ENCODE measurements at regions not wholly inside any gene's neighbourhood (a gene's known extent, or its start where the extent isn't known, plus 50 kb on each side); places are given as distances from the start of the nearest gene placed in this dataset.
"Not testable (repeated sequence)": the region's sequence is repeated elsewhere in the genome, so short reads cannot be mapped to it uniquely, and the experiment has no call there.

- CTCF ChIA-PET; DNase-seq (ENCODE audit: low read depth, low spot score); H3K9me3 ChIP-seq (ENCODE audit: control insufficient read depth, insufficient read depth, low read depth, low read length); H3K36me3 ChIP-seq (ENCODE audit: control insufficient read depth, insufficient read depth, low read length); POLR2A ChIA-PET; H3K27ac ChIP-seq (ENCODE audit: low read length); H3K4me1 ChIP-seq (ENCODE audit: control insufficient read depth, insufficient read depth, low read length); in situ Hi-C loops (cut with HindIII; ENCODE audit: low pct_unique_long_range_greater_than_20kb, low sequenced_read_pairs); BruUV-seq (replicated peaks); intact Hi-C loops (cut with micrococcal nuclease; ENCODE audit: unreplicated experiment); H3K27me3 ChIP-seq (ENCODE audit: control insufficient read depth, insufficient read depth, low read length); ATAC-seq; H3K4me3 ChIP-seq (ENCODE audit: low read depth in 2 of 2, low read length in 2 of 2): not testable (repeated sequence)
Measured at GRCh38 chr6:57877729-57878128, 560.3 kb downstream of the PRIM2 start.

GRCh38 chr6:57878792-57879191 is 561.4 kb downstream of the PRIM2 start:
- DNase-seq (ENCODE audit: low read depth, low spot score); in situ Hi-C loops (cut with HindIII; ENCODE audit: low pct_unique_long_range_greater_than_20kb, low sequenced_read_pairs); ATAC-seq; BruUV-seq (replicated peaks); H3K27me3 ChIP-seq (ENCODE audit: control insufficient read depth, insufficient read depth, low read length); H3K4me1 ChIP-seq (ENCODE audit: control insufficient read depth, insufficient read depth, low read length); intact Hi-C loops (cut with micrococcal nuclease; ENCODE audit: unreplicated experiment); H3K4me3 ChIP-seq (ENCODE audit: low read depth in 2 of 2, low read length in 2 of 2); H3K36me3 ChIP-seq (ENCODE audit: control insufficient read depth, insufficient read depth, low read length); H3K9me3 ChIP-seq (ENCODE audit: control insufficient read depth, insufficient read depth, low read depth, low read length); H3K27ac ChIP-seq (ENCODE audit: low read length); POLR2A ChIA-PET; CTCF ChIA-PET: not testable (repeated sequence)

GRCh38 chr6:57898850-57899249 is 581.4 kb downstream of the PRIM2 start:
- H3K27me3 ChIP-seq (ENCODE audit: control insufficient read depth, insufficient read depth, low read length); ATAC-seq; DNase-seq (ENCODE audit: low read depth, low spot score); H3K4me3 ChIP-seq (ENCODE audit: low read depth in 2 of 2, low read length in 2 of 2); H3K4me1 ChIP-seq (ENCODE audit: control insufficient read depth, insufficient read depth, low read length); intact Hi-C loops (cut with micrococcal nuclease; ENCODE audit: unreplicated experiment); BruUV-seq (replicated peaks); CTCF ChIA-PET; H3K9me3 ChIP-seq (ENCODE audit: control insufficient read depth, insufficient read depth, low read depth, low read length); in situ Hi-C loops (cut with HindIII; ENCODE audit: low pct_unique_long_range_greater_than_20kb, low sequenced_read_pairs); POLR2A ChIA-PET; H3K36me3 ChIP-seq (ENCODE audit: control insufficient read depth, insufficient read depth, low read length); H3K27ac ChIP-seq (ENCODE audit: low read length): not testable (repeated sequence)

- H3K4me1 ChIP-seq (ENCODE audit: control insufficient read depth, insufficient read depth, low read length); H3K27ac ChIP-seq (ENCODE audit: low read length); in situ Hi-C loops (cut with HindIII; ENCODE audit: low pct_unique_long_range_greater_than_20kb, low sequenced_read_pairs); H3K9me3 ChIP-seq (ENCODE audit: control insufficient read depth, insufficient read depth, low read depth, low read length); CTCF ChIA-PET; BruUV-seq (replicated peaks); H3K27me3 ChIP-seq (ENCODE audit: control insufficient read depth, insufficient read depth, low read length); H3K4me3 ChIP-seq (ENCODE audit: low read depth in 2 of 2, low read length in 2 of 2); intact Hi-C loops (cut with micrococcal nuclease; ENCODE audit: unreplicated experiment); ATAC-seq; H3K36me3 ChIP-seq (ENCODE audit: control insufficient read depth, insufficient read depth, low read length); DNase-seq (ENCODE audit: low read depth, low spot score); POLR2A ChIA-PET: not testable (repeated sequence)
Measured at GRCh38 chr6:57900687-57901399, 583.4 kb downstream of the PRIM2 start.

GRCh38 chr6:57901445-57901844 is 584.0 kb downstream of the PRIM2 start:
- DNase-seq (ENCODE audit: low read depth, low spot score); in situ Hi-C loops (cut with HindIII; ENCODE audit: low pct_unique_long_range_greater_than_20kb, low sequenced_read_pairs); ATAC-seq; POLR2A ChIA-PET; BruUV-seq (replicated peaks); H3K4me3 ChIP-seq (ENCODE audit: low read depth in 2 of 2, low read length in 2 of 2); H3K27me3 ChIP-seq (ENCODE audit: control insufficient read depth, insufficient read depth, low read length); H3K9me3 ChIP-seq (ENCODE audit: control insufficient read depth, insufficient read depth, low read depth, low read length); H3K27ac ChIP-seq (ENCODE audit: low read length); H3K36me3 ChIP-seq (ENCODE audit: control insufficient read depth, insufficient read depth, low read length); intact Hi-C loops (cut with micrococcal nuclease; ENCODE audit: unreplicated experiment); H3K4me1 ChIP-seq (ENCODE audit: control insufficient read depth, insufficient read depth, low read length); CTCF ChIA-PET: not testable (repeated sequence)

- H3K27me3 ChIP-seq (ENCODE audit: control insufficient read depth, insufficient read depth, low read length); H3K4me3 ChIP-seq (ENCODE audit: low read depth in 2 of 2, low read length in 2 of 2); H3K36me3 ChIP-seq (ENCODE audit: control insufficient read depth, insufficient read depth, low read length); intact Hi-C loops (cut with micrococcal nuclease; ENCODE audit: unreplicated experiment); H3K9me3 ChIP-seq (ENCODE audit: control insufficient read depth, insufficient read depth, low read depth, low read length); DNase-seq (ENCODE audit: low read depth, low spot score); H3K4me1 ChIP-seq (ENCODE audit: control insufficient read depth, insufficient read depth, low read length); ATAC-seq; in situ Hi-C loops (cut with HindIII; ENCODE audit: low pct_unique_long_range_greater_than_20kb, low sequenced_read_pairs); BruUV-seq (replicated peaks); POLR2A ChIA-PET; CTCF ChIA-PET; H3K27ac ChIP-seq (ENCODE audit: low read length): not testable (repeated sequence)
Measured at GRCh38 chr6:57904356-57904755, 586.9 kb downstream of the PRIM2 start.

GRCh38 chr6:57915300-57915699 is 597.9 kb downstream of the PRIM2 start:
- H3K9me3 ChIP-seq (ENCODE audit: control insufficient read depth, insufficient read depth, low read depth, low read length); DNase-seq (ENCODE audit: low read depth, low spot score); CTCF ChIA-PET; BruUV-seq (replicated peaks); POLR2A ChIA-PET; in situ Hi-C loops (cut with HindIII; ENCODE audit: low pct_unique_long_range_greater_than_20kb, low sequenced_read_pairs); H3K4me1 ChIP-seq (ENCODE audit: control insufficient read depth, insufficient read depth, low read length); H3K27ac ChIP-seq (ENCODE audit: low read length); H3K4me3 ChIP-seq (ENCODE audit: low read depth in 2 of 2, low read length in 2 of 2); H3K27me3 ChIP-seq (ENCODE audit: control insufficient read depth, insufficient read depth, low read length); H3K36me3 ChIP-seq (ENCODE audit: control insufficient read depth, insufficient read depth, low read length); intact Hi-C loops (cut with micrococcal nuclease; ENCODE audit: unreplicated experiment); ATAC-seq: not testable (repeated sequence)

- H3K36me3 ChIP-seq (ENCODE audit: control insufficient read depth, insufficient read depth, low read length); H3K4me3 ChIP-seq (ENCODE audit: low read depth in 2 of 2, low read length in 2 of 2); H3K27ac ChIP-seq (ENCODE audit: low read length); DNase-seq (ENCODE audit: low read depth, low spot score); CTCF ChIA-PET; in situ Hi-C loops (cut with HindIII; ENCODE audit: low pct_unique_long_range_greater_than_20kb, low sequenced_read_pairs); POLR2A ChIA-PET; BruUV-seq (replicated peaks); H3K9me3 ChIP-seq (ENCODE audit: control insufficient read depth, insufficient read depth, low read depth, low read length); H3K4me1 ChIP-seq (ENCODE audit: control insufficient read depth, insufficient read depth, low read length); intact Hi-C loops (cut with micrococcal nuclease; ENCODE audit: unreplicated experiment); ATAC-seq; H3K27me3 ChIP-seq (ENCODE audit: control insufficient read depth, insufficient read depth, low read length): not testable (repeated sequence)
Measured at GRCh38 chr6:57942966-57943365, 625.5 kb downstream of the PRIM2 start.

All from Panc1 (cell line).